Right lobe of liver (tissue), 6 donors: ENCODE measurements at regions not wholly inside any gene's neighbourhood (a gene's known extent, or its start where the extent isn't known, plus 50 kb on each side); places are given as distances from the start of the nearest gene placed in this dataset.
A peak's percentile ranks its signal among the peaks of the same experiment; 100 is the strongest.

Experiments
- ATAC-seq, 4 donors: fragments of 200-7000 bp; cut with Tn5 transposase; one replicate each; pipeline ENCODE4 v1.9.1; 2020; ENCODE audit warnings: mild to moderate bottlenecking in 4 of 4, moderate library complexity in 4 of 4
- DNase-seq, 3 donors: peaks; one replicate each; pipeline ENCODE4 v3.0.0-alpha.2; 2020
- H3K27ac ChIP-seq, 3 donors: fragments of 200-600 bp; one replicate each; pipeline ENCODE4 v1.8.0; 2022
- H3K27me3 ChIP-seq, 2 donors: fragments of 200-600 bp; one replicate each; pipeline ENCODE4 v1.8.0; 2022
- H3K36me3 ChIP-seq, 4 donors: fragments of 200-600 bp; sonication (generic) in 1 of 4; one replicate each; pipeline versions ENCODE4 v1.5.1 to v1.8.0; 2017 to 2022; ENCODE audit warnings: control low read depth in 1 of 4
- H3K4me1 ChIP-seq, 4 donors: fragments of 200-600 bp; sonication (generic) in 1 of 4; one replicate each; pipeline versions ENCODE4 v1.5.1 to v1.8.0; 2017 to 2022; ENCODE audit warnings: control low read depth in 1 of 4
- H3K4me3 ChIP-seq, 3 donors: fragments of 200-600 bp; one replicate each; pipeline ENCODE4 v1.8.0; 2022
- H3K9me3 ChIP-seq, 4 donors: fragments of 200-600 bp; sonication (generic) in 1 of 4; one replicate each; pipeline versions ENCODE4 v1.5.1 to v1.8.0; 2017 to 2022; ENCODE audit warnings: control low read depth in 1 of 4
- POLR2A ChIP-seq: fragments of 450-650 bp; IDR thresholded peaks from one replicate; pipeline ENCODE4 v1.6.1; 2017; ENCODE audit warnings: antibody characterized with exemption, mild to moderate bottlenecking
- WGBS: methylation state at CpG from one replicate; pipeline ENCODE4 v1.1.6; 2018; ENCODE audit warnings: low coverage, low lambda C conversion rate; ENCODE audit not compliant: insufficient coverage; ENCODE audit errors: missing lambda C conversion rate; 5-methylcytosine and 5-hydroxymethylcytosine counted together
- intact Hi-C, 2 donors: fragments of 100-400 bp; cut with DNase I; formaldehyde crosslinking; loops; one replicate each; pipeline versions ENCODE4 v1.11.2 to v1.14.1; 2022
- TF ChIP-seq, protein P1 (sequence below), 4 donors: fragments of 200-600 bp in 3 of 4; fragments of 450-650 bp in 1 of 4; IDR thresholded peaks; one replicate each; pipeline versions ENCODE4 v1.5.1 to v1.8.0; 2016 to 2022; ENCODE audit warnings: antibody characterized with exemption in 4 of 4, mild to moderate bottlenecking in 2 of 4
- donor health status: DM: no; HTN: yes; CAD: no.
- donor health status: DM: no; HTN: no; CAD: no.
- donor health status: DM: no; HTN: no; CAD: no.
- donor health status: DM: no; HTN: yes; CAD: no.
- donor health status: DM: no; HTN: yes; CAD: no.

DNA sequence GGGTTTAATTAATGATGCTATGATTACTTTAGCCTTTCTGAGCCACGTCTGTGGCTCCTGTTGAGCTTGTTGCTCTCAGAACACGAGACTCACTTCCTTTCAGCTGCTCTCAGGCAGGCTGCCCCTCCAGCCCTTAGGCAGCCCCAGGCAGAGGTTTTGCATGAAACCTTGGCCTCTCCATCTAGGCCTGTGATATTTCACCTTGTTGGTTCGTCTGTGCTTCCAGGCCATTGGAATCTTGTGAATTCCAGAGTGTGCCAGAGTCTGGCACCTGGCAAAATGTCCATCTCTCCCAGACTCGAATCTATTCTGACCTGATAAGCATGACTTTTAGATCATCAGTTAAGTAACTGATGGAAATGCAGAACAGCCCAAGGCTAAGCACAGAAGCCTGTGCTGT is 254.1 kb downstream of the LOXHD1 start:
- intact Hi-C loops: no loop called here
- no peak overlapping the region for H3K27ac ChIP-seq

DNA sequence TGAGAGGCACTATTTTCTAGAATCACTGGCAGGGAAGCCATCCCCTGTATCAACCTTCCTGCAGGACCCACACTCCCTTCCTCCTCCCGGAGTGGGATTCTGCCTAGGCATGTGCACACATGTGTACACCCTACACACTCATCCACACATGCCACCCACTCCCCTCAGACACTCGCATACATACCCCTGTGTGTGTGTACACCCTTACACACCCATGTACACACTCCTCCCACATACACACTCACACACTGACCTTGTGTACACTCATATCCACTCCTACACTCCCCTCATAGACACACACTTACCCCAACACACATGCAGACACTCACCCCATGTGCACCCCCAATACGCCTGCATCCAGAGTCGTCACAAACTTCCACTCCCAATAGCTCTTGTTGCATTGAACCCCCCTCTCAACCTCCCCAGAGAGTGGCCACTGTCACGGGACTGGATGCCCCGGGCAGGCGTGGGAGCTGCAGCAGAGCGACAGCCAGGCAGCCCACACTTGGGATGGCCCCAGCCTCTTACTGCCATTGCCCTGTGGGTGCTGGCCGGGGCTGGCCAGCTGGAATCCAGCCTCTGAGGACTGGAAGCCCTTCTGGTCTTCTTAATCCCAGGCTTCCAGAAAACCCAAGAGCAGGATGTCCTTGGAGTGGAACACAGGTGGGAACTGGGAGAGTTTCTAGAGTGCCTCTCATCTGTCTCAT is 251.0 kb downstream of the LOXHD1 start:
- Histone ChIP-seq H3K4me3 (no peak overlapping the region), H3K9me3 (no peaks in the 10 kb centered on the region), H3K27me3 (no peaks in the 10 kb centered on the region), H3K36me3 (no peaks in the 10 kb centered on the region), H3K27ac (no peak overlapping the region), H3K4me1 (no peaks in the 10 kb centered on the region)
- no peak for ATAC-seq
- no peak for DNase-seq
- WGBS: 95% methylated on average over 6 of the region's 9 CpGs
- TF ChIP-seq POLR2A: no peak
- TF ChIP-seq, protein P1, sequence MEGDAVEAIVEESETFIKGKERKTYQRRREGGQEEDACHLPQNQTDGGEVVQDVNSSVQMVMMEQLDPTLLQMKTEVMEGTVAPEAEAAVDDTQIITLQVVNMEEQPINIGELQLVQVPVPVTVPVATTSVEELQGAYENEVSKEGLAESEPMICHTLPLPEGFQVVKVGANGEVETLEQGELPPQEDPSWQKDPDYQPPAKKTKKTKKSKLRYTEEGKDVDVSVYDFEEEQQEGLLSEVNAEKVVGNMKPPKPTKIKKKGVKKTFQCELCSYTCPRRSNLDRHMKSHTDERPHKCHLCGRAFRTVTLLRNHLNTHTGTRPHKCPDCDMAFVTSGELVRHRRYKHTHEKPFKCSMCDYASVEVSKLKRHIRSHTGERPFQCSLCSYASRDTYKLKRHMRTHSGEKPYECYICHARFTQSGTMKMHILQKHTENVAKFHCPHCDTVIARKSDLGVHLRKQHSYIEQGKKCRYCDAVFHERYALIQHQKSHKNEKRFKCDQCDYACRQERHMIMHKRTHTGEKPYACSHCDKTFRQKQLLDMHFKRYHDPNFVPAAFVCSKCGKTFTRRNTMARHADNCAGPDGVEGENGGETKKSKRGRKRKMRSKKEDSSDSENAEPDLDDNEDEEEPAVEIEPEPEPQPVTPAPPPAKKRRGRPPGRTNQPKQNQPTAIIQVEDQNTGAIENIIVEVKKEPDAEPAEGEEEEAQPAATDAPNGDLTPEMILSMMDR (IDR thresholded peaks at IDR 0.05): no peak
- intact Hi-C loops: no loop called here

More for the DNA sequence above, 254.1 kb downstream of the LOXHD1 start:
- Histone ChIP-seq H3K9me3 (no peaks in the 10 kb centered on the region), H3K36me3 (no peaks in the 10 kb centered on the region), H3K4me1 (no peaks in the 10 kb centered on the region), H3K4me3 (no peak overlapping the region), H3K27me3 (no peaks in the 10 kb centered on the region)
- ATAC-seq (no peak), DNase-seq (no peak)
- TF ChIP-seq POLR2A: no peak
- TF ChIP-seq, protein P1 (IDR thresholded peaks at IDR 0.05): no peak
- 38% methylated on average over 4 of the region's 4 CpGs for WGBS

DNA sequence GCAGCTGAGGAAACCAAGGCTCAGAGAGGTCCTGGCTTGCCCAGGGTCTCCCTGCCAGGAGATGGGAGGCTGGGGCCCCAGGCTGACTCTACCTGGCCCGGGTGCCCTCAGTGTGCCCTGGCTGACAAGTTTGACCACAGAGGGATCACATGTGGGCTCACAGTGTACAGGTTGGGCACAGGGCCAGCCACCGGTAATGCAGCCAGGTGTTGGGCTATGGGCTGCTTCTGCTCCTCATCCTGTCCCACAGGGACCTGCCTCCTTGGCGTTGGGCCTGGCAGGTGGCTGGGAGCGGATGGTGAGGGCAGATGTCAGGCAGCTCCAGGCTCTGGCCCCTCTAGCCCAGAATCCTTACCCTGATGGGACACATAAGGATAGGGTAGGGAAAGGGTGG is 250.5 kb downstream of the LOXHD1 start:
- intact Hi-C loops: no loop called here
- 60% methylated on average over 1 of the region's 4 CpGs for WGBS
- no peak overlapping the region for H3K4me3 ChIP-seq
- no peaks in the 10 kb centered on the region for H3K36me3 ChIP-seq
- ATAC-seq (peak in 2 of 4 donors; percentile 37 to 38), DNase-seq (no peak)
- H3K27me3 ChIP-seq: no peaks in the 10 kb centered on the region
- H3K9me3 ChIP-seq: no peaks in the 10 kb centered on the region
- no peaks in the 10 kb centered on the region for H3K4me1 ChIP-seq
- H3K27ac ChIP-seq: no peak overlapping the region
- TF ChIP-seq, protein P1 (IDR thresholded peaks at IDR 0.05): no peak

DNA sequence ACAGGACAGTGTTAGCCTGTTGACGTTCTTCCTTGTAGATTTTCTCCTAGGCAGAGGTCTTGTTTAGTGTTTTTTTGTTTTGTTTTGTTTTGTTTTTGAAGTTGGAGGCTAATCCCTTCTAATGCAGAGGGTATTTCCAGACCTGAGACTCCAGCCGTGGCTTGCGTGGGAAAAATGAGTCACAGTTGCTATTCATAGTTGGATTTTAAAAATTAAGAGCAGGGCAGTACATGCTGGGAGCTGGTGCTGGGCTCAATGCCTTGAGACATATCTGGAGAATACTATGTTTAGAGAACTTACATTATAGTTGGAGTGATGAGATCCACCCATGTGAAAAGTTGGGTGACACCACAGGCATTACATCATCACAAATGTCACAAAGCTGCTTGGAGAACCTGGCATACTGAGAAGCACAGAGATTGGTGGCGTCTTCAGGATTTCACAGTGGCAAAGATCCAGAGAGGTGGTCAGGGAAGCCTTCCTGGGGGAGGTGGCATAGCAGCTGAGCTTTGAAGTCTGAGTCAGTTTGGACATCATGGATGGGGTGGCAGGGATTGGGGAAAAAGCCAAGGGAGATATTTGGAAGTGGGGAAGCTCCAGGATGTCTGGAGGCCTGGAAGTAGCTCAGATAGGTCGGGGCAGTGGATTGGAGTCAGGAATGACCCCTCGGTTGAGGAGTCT is 249.4 kb downstream of the LOXHD1 start:
- DNase-seq: no peak
- 72% methylated on average over 6 of the region's 6 CpGs for WGBS
- Histone ChIP-seq H3K9me3 (no peaks in the 10 kb centered on the region), H3K27ac (no peak overlapping the region), H3K36me3 (no peaks in the 10 kb centered on the region), H3K4me1 (peaks cover 0 to 11% (median 3%) of the 10 kb centered on the region in 4 donors), H3K27me3 (no peaks in the 10 kb centered on the region), H3K4me3 (no peak overlapping the region)
- ATAC-seq: no peak
- intact Hi-C loops: no loop called here
- TF ChIP-seq POLR2A: no peak
- TF ChIP-seq, protein P1 (IDR thresholded peaks at IDR 0.05): no peak
